ENCODE measurements at regions not wholly inside any gene's neighbourhood (a gene's known extent, or its start where the extent isn't known, plus 50 kb on each side); places are given as distances from the start of the nearest gene placed in this dataset.

GRCh38 chr16:24414534-24414933 is 124.8 kb upstream of the RBBP6 start:
- TF ChIP-seq CTCF (IDR thresholded peaks at IDR 0.05) (no peak), EZH2 (IDR thresholded peaks at IDR 0.05; ENCODE audit: borderline replicate concordance, insufficient read depth, low read depth, low read length, poor library complexity, severe bottlenecking) (no peak)
